ENCODE measurements at regions not wholly inside any gene's neighbourhood (a gene's known extent, or its start where the extent isn't known, plus 50 kb on each side); places are given as distances from the start of the nearest gene placed in this dataset.

GRCh38 chr4:13860126-13860525 lies 232.6 kb upstream of the BOD1L1 start:
- Histone ChIP-seq H3K36me3 (ENCODE audit: insufficient read depth, insufficient read length, low read length) (no peaks in the 10 kb centered on the region), H3K4me3 (ENCODE audit: insufficient read length, low read depth) (no peak overlapping the region), H3K27me3 (ENCODE audit: insufficient read depth, insufficient read length) (no peaks in the 10 kb centered on the region), H3K9ac (ENCODE audit: insufficient read length, low read depth) (no peak overlapping the region), H3K4me1 (ENCODE audit: insufficient read depth, insufficient read length) (no peaks in the 10 kb centered on the region), H3K9me3 (ENCODE audit: insufficient read depth, low read length) (peaks cover 13% of the 10 kb centered on the region; the same call in 1 of the 2 replicates)
- DNase-seq (ENCODE audit: low read depth, low spot score), result peak; percentile 6
- TF ChIP-seq SUZ12 (IDR thresholded peaks at IDR 0.05; ENCODE audit: extremely low read depth, insufficient read depth, insufficient read length), result no peak

GRCh38 chr4:13865871-13866669 lies 238.5 kb upstream of the BOD1L1 start:
- TF ChIP-seq YY1 (IDR thresholded peaks at IDR 0.05; ENCODE audit: insufficient read depth, insufficient read length) (no peak), SUZ12 (IDR thresholded peaks at IDR 0.05; ENCODE audit: extremely low read depth, insufficient read depth, insufficient read length) (no peak), ZNF274 (IDR thresholded peaks at IDR 0.05; ENCODE audit: low read depth, low read length) (no peak)
- Histone ChIP-seq H3K4me1 (ENCODE audit: insufficient read depth, insufficient read length) (no peaks in the 10 kb centered on the region), H3K9ac (ENCODE audit: insufficient read length, low read depth) (no peak overlapping the region), H3K4me3 (ENCODE audit: insufficient read length, low read depth) (no peak overlapping the region), H3K36me3 (ENCODE audit: insufficient read depth, insufficient read length, low read length) (no peaks in the 10 kb centered on the region), H3K27me3 (ENCODE audit: insufficient read depth, insufficient read length) (no peaks in the 10 kb centered on the region), H3K9me3 (ENCODE audit: insufficient read depth, low read length) (peaks cover 13% of the 10 kb centered on the region; the same call in 1 of the 2 replicates)
- no peak for DNase-seq (ENCODE audit: low read depth, low spot score)

- no peak overlapping the region for H3K9ac ChIP-seq (ENCODE audit: insufficient read length, low read depth)
- TF ChIP-seq SUZ12 (IDR thresholded peaks at IDR 0.05; ENCODE audit: extremely low read depth, insufficient read depth, insufficient read length) (no peak), ZNF274 (IDR thresholded peaks at IDR 0.05; ENCODE audit: low read depth, low read length) (no peak), YY1 (IDR thresholded peaks at IDR 0.05; ENCODE audit: insufficient read depth, insufficient read length) (no peak)
- no peaks in the 10 kb centered on the region for H3K27me3 ChIP-seq (ENCODE audit: insufficient read depth, insufficient read length)
- peaks cover 10% of the 10 kb centered on the region; the same call in 1 of the 2 replicates for H3K9me3 ChIP-seq (ENCODE audit: insufficient read depth, low read length)
- no peak overlapping the region for H3K4me3 ChIP-seq (ENCODE audit: insufficient read length, low read depth)
- DNase-seq (ENCODE audit: low read depth, low spot score), result no peak
- H3K4me1 ChIP-seq (ENCODE audit: insufficient read depth, insufficient read length), result no peaks in the 10 kb centered on the region
- H3K36me3 ChIP-seq (ENCODE audit: insufficient read depth, insufficient read length, low read length), result no peaks in the 10 kb centered on the region
Measured at GRCh38 chr4:13866881-13867280, 239.4 kb upstream of the BOD1L1 start.

- Histone ChIP-seq H3K27me3 (ENCODE audit: insufficient read depth, insufficient read length) (no peaks in the 10 kb centered on the region), H3K9ac (ENCODE audit: insufficient read length, low read depth) (no peak overlapping the region), H3K9me3 (ENCODE audit: insufficient read depth, low read length) (no peaks in the 10 kb centered on the region), H3K36me3 (ENCODE audit: insufficient read depth, insufficient read length, low read length) (no peaks in the 10 kb centered on the region), H3K4me3 (ENCODE audit: insufficient read length, low read depth) (no peak overlapping the region), H3K4me1 (ENCODE audit: insufficient read depth, insufficient read length) (no peaks in the 10 kb centered on the region)
- DNase-seq (ENCODE audit: low read depth, low spot score), result no peak
- TF ChIP-seq YY1 (IDR thresholded peaks at IDR 0.05; ENCODE audit: insufficient read depth, insufficient read length) (no peak), SUZ12 (IDR thresholded peaks at IDR 0.05; ENCODE audit: extremely low read depth, insufficient read depth, insufficient read length) (no peak), ZNF274 (IDR thresholded peaks at IDR 0.05; ENCODE audit: low read depth, low read length) (no peak)
Measured at GRCh38 chr4:13872155-13872554, 244.6 kb upstream of the BOD1L1 start.

GRCh38 chr4:13872955-13873354 lies 245.4 kb upstream of the BOD1L1 start:
- H3K4me3 ChIP-seq (ENCODE audit: insufficient read length, low read depth), result no peak overlapping the region
- no peaks in the 10 kb centered on the region for H3K9me3 ChIP-seq (ENCODE audit: insufficient read depth, low read length)
- TF ChIP-seq SUZ12 (IDR thresholded peaks at IDR 0.05; ENCODE audit: extremely low read depth, insufficient read depth, insufficient read length), result no peak
- TF ChIP-seq YY1 (IDR thresholded peaks at IDR 0.05; ENCODE audit: insufficient read depth, insufficient read length), result no peak
- no peak for TF ChIP-seq ZNF274 (IDR thresholded peaks at IDR 0.05; ENCODE audit: low read depth, low read length)
- H3K36me3 ChIP-seq (ENCODE audit: insufficient read depth, insufficient read length, low read length), result no peaks in the 10 kb centered on the region
- H3K27me3 ChIP-seq (ENCODE audit: insufficient read depth, insufficient read length), result no peaks in the 10 kb centered on the region
- DNase-seq (ENCODE audit: low read depth, low spot score), result no peak
- no peaks in the 10 kb centered on the region for H3K4me1 ChIP-seq (ENCODE audit: insufficient read depth, insufficient read length)
- no peak overlapping the region for H3K9ac ChIP-seq (ENCODE audit: insufficient read length, low read depth)

GRCh38 chr4:13875181-13875580 lies 247.7 kb upstream of the BOD1L1 start:
- H3K27me3 ChIP-seq (ENCODE audit: insufficient read depth, insufficient read length), result no peaks in the 10 kb centered on the region
- no peak for TF ChIP-seq YY1 (IDR thresholded peaks at IDR 0.05; ENCODE audit: insufficient read depth, insufficient read length)
- TF ChIP-seq ZNF274 (IDR thresholded peaks at IDR 0.05; ENCODE audit: low read depth, low read length), result no peak
- TF ChIP-seq SUZ12 (IDR thresholded peaks at IDR 0.05; ENCODE audit: extremely low read depth, insufficient read depth, insufficient read length), result no peak
- no peak for DNase-seq (ENCODE audit: low read depth, low spot score)
- no peaks in the 10 kb centered on the region for H3K36me3 ChIP-seq (ENCODE audit: insufficient read depth, insufficient read length, low read length)
- no peak overlapping the region for H3K4me3 ChIP-seq (ENCODE audit: insufficient read length, low read depth)
- no peak overlapping the region for H3K9ac ChIP-seq (ENCODE audit: insufficient read length, low read depth)
- no peaks in the 10 kb centered on the region for H3K9me3 ChIP-seq (ENCODE audit: insufficient read depth, low read length)
- no peaks in the 10 kb centered on the region for H3K4me1 ChIP-seq (ENCODE audit: insufficient read depth, insufficient read length)

- no peaks in the 10 kb centered on the region for H3K4me1 ChIP-seq (ENCODE audit: insufficient read depth, insufficient read length)
- no peak for DNase-seq (ENCODE audit: low read depth, low spot score)
- H3K36me3 ChIP-seq (ENCODE audit: insufficient read depth, insufficient read length, low read length), result no peaks in the 10 kb centered on the region
- TF ChIP-seq SUZ12 (IDR thresholded peaks at IDR 0.05; ENCODE audit: extremely low read depth, insufficient read depth, insufficient read length), result no peak
- TF ChIP-seq YY1 (IDR thresholded peaks at IDR 0.05; ENCODE audit: insufficient read depth, insufficient read length), result no peak
- TF ChIP-seq ZNF274 (IDR thresholded peaks at IDR 0.05; ENCODE audit: low read depth, low read length), result no peak
- H3K27me3 ChIP-seq (ENCODE audit: insufficient read depth, insufficient read length), result no peaks in the 10 kb centered on the region
- no peak overlapping the region for H3K9ac ChIP-seq (ENCODE audit: insufficient read length, low read depth)
- H3K4me3 ChIP-seq (ENCODE audit: insufficient read length, low read depth), result no peak overlapping the region
- H3K9me3 ChIP-seq (ENCODE audit: insufficient read depth, low read length), result no peaks in the 10 kb centered on the region
Measured at GRCh38 chr4:13876131-13876530, 248.6 kb upstream of the BOD1L1 start.

Data from NT2/D1 (cell line).